GM19468 (cell line): ENCODE measurements at regions not wholly inside any gene's neighbourhood (a gene's known extent, or its start where the extent isn't known, plus 50 kb on each side); places are given as distances from the start of the nearest gene placed in this dataset.
"Not testable (repeated sequence)": the region's sequence is repeated elsewhere in the genome, so short reads cannot be mapped to it uniquely, and the experiment has no call there.

ENCODE experiments used
- ATAC-seq: cut with Tn5 transposase; IDR thresholded peaks from one replicate; pipeline ENCODE4 v1.9.1; 2021; ENCODE audit warnings: mild to moderate bottlenecking, moderate library complexity, moderate number of reproducible peaks; ENCODE audit not compliant: unreplicated experiment; ENCODE audit errors: extremely low read depth

DNA sequence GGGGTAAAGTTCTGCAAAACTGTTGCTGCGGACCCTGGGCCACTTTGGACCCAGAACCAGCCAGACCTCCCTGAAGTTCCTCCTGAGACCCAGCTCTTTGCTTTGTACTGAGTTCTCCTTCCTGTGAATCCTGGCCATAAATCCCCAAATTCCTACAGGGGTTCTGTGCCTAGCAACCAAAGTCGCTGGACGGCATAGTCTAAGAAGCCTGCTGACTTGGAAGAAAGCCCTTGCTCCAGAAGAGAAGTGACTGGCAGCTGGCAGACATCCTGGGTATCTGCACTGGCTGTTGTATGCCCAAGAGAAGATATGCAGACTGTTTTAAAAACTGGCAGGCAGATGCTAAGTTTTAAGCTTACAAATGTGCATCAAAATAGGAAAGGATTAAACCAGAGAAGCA lies 99.9 kb upstream of the SLC24A4 start:
- no peak for ATAC-seq

DNA sequence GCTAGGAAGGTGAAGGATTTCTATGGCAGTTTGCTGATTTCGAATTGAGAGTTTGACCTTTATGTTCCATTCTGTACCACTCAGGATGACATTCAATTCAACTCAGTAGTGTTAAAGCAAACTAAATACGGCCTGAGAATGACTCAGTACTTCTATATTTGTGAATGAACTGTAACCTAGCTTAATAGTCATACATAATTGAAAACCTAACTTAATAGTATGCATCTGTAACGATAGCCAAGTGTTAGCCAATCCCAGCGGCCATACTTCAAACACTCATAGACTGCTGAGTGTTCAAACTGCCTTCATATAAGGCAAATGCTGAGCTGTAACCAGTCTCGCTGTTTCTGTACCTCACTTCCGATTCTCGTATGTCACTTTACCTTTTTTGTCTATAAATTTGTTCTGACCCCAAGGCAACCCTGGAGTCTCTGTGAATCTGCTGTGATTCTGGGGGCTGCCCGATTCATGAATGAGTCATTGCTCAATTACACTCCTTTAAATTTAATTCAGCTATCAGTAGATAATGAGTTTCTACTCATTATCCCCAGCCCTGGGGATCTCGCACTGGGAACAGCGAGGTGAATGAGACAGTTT lies 98.5 kb upstream of the SLC24A4 start:
- no peak for ATAC-seq

DNA sequence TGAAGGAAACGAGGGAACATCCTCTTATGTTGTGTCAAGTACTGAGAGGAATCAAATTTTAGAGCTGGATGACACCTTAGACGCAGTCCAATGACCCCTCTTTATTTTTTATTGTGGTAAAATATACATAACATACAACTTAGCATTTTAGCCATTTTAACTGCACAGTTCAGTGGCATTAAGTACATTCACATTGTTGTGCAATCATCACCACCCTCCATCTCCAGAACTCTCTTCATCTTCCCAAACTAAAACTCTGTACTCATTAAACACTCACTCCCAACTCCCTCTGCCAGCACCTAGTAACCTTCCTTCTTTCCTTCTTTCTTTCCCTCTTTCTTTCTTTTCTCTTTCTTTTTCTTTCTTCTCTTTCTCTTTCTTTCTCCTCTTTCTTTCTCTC lies 97.2 kb upstream of the SLC24A4 start:
- no peak for ATAC-seq

DNA sequence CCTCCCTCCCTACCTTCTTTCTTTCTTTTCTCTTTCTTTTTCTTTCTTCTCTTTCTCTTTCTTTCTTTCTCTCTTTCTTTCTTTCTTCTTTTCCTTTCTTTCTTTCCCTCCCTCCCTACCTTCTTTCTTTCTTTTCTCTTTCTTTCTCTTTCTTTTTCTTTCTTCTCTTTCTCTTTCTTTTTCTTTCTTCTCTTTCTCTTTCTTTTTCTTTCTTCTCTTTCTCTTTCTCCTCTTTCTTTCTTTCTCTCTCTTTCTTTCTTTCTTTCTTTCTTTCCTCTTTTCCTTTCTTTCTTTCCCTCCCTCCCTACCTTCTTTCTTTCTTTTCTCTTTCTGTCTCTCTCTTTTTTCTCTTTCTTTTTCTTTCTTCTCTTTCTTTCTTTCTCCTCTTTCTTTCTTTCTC lies 96.8 kb upstream of the SLC24A4 start:
- ATAC-seq: not testable (repeated sequence)

DNA sequence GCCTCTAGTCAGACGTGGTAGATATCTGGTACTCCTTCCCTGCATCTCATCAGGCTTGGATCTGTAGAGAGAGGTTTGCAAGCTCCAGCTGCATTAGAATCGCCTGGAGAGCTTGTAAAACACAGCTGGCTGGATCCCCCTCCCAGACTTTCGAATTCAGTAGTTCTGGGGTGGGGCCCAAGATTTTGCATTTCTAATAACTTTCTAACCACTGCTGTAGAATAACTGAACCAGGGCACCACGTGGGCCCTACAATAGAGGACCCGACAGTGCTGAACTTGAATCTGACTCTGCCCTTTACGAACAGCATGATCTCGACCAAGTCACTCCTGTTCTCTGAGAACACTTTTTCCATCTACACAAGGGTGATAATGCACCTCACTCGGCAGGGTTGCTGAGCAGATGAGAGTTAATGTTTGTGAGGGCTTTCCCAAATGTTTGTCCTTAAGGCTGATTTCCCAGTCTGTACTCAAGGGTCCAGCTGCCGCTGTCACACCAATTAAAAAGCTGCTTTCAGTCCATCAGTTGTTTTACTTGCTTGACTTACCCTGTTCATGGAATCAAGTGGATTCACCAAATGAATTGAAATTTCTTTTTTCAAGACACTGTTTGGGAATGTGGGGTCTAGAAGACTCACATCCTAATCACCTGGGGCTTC lies 86.6 kb upstream of the SLC24A4 start:
- no peak for ATAC-seq

DNA sequence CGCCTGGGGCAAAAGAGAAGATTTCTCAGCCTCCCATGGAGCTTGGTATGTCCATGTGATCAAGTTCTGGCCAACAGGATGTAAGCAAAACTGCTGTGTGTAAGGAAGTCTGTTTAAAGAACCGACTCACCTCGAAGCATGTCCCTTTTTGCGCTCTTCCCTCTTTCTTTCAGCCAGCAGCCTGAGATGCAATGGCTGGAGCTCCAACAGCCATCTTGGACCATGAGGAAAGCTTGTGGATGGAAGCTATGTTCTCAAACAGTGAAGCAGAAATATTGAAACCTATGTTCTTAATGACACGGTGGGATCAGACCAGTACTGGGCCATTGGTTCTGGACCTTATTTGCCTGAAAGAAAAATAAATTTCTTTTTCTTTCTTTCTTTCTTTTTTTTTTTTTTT lies 82.3 kb upstream of the SLC24A4 start:
- ATAC-seq: no peak

DNA sequence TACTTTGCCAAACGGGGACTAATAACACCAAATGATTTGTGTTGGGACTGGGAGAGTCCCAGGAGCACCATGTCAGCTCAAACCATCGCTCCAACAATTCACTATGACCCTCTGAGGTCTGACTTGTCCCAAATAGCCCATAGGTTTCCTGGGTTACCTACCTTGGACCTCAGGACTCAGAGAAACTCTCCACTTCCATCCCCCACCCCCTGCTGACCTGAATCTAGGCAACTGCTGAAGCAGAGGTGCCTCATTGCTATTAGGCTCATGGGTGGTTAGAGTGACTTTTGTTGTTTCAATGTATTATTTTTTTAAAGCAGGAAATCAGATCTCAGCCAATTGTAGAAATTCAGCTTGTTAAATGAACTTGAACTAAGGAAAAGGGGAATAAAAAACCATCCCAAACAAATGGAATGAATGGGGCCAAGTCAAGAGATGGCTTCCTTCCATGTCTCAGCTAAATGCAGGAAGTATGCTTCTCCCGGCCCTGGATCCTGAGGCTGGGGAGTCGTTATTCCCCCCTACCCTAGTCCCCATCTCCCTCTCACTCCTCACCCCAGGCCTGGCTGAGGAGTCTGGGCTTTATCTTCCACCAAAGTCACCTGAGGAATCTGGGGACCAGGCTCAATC lies 80.9 kb upstream of the SLC24A4 start:
- ATAC-seq: no peak

DNA sequence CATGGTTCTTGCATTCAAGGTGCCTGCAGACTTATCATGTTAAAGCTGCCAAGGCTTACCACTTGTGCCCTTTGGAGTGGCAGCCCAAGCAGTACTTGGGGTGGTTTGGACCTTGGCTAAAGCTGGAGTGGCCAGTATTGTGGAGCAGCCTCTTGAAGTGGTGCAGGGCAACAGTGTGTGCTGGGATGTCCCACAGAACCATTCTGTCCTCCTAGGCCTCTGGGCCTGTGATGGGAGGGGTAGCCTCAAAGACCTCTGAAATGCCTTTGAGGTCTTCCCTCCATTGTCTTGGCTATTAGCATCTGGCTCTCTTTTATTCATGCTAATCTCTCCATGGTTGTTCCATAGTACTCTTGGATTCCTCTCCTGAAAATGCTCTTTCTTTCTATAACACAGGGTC lies 78.2 kb upstream of the SLC24A4 start:
- ATAC-seq: no peak

DNA sequence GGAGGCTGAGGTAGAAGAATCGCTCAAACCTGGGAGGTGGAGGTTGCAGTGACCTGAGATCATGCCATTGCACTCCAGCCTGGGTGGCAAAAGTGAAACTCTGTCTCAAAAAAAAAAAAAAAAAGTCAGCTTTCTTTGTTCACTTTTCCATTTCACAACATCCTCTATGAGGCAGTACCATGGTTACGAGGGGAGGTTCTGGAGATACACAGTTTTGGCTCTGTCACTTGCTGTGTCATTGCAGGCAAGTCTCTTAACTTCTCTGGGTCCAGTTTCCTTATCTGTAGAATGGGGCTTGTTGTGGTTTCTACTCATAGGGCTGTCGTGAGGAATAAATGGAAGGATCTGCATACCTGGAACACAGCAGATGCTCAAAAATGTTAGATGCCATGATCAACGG lies 75.6 kb upstream of the SLC24A4 start:
- no peak for ATAC-seq

DNA sequence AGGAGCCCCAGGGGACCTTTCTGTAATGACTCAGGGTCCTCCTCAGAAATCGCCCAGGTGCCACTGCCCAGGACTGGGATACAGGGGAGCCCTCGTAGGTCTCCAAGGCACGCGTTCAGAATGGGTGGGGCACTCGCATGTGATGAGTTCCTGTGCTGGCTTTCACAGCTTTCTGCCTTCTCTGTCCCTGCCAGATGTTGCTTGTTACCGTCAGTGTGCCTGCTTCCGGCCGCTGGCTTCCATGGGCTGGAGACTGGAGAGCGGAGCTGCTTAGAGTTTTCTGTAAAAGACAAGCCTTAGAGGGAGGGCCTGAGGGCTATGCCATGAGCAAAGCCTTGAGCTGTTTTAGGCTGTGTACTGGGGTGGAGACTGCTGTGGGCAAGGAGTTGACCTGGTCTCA lies 75.0 kb upstream of the SLC24A4 start:
- ATAC-seq: no peak

DNA sequence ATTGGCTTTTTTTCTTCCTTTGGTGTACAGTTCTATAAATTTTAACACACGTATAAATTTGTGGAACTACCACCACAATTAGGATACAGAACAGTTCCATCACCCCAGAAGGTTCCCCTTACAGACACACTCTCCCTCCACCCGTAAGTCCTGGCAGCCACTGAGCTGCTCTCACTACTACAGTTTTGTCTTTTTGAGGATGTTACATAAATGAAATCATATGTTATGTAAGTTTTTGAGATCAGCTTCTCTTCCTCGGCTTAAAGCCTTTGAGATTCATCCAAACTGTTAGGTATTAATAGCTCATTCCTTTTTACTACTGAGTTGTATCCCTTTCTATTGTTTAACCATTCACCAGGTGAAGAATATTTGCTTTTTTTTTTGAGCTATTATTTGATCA lies 74.3 kb upstream of the SLC24A4 start:
- no peak for ATAC-seq

DNA sequence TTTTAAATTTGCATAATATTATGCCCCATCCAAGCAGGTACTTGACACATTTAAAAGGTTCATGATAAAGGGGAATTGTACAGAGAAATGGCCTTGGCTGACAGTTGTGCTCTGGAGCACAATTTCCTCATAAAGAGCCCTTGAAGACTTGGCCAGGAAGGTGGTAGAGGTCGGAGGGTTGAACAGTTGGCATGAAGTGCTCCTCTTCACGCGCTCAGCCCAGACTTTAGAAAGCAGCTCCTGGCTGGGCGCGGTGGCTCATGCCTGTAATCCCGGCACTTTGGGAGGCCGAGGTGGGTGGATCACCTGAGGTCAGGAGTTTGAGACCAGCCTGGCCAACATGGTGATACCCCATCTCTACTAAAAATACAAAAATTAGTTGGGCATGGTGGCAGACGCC lies 72.6 kb upstream of the SLC24A4 start:
- ATAC-seq: not testable (repeated sequence)

DNA sequence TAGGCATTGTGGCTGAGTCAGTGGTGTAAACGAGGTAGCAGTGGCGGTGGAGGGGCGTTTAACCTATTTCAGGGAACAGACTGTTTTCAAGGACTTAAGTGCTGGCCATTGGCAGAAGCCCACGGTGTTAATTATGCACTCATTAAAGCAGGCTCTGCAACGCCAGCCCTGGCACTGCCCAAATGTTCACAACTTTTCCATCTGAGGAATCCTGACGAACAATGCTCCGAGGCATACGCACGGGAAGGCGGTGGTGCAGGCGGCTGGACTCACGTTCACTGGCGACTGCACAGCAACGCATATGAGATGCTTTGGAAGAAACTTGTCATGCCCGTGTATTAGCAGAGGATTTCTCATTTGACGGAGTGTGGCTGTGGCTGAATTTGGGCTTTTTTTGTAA lies 70.6 kb upstream of the SLC24A4 start:
- no peak for ATAC-seq

DNA sequence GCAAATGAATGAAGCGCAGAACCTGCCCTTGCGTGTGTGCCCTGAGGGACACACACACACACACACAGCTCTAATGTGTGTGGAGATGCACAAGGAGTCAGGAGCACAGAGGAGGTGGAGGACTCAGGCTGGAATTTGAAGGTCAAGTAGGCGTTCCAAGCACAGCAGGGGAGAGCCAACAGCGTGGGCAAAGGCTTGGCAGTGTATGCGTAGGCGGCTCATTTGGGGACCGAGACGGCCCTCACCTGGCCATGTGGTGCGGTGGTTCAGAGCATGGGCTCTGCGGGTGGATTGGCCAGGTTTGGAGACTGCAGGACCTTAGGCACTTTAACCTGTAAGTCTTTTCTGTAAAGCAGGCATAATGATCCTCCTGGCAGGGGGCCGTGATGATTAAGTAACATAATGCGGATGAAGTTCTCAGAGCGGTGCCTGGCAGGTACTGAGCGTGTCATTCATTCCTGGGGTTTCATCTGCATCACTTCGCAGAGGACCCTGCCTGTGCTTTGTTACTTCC lies 69.5 kb upstream of the SLC24A4 start:
- ATAC-seq: no peak

DNA sequence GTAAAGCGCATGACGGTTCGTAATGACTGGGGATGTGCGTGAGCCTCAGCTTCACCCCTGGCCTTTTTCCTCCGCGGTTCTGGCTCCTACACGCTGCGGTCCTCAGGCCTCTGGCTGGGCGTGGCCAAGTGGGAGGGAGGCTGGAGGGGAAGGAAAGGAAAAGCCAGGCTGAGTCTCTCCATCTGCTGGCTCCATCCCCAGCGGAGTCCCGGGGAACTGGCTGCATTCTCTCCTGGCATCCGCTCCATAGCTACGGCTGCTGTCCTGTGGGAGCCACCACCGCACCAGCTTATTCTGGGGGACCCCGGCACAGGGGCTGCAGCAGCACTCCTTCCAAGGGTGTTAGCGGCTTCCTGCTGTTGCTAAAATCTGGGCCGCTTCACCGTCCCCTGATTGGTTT lies 68.2 kb upstream of the SLC24A4 start:
- ATAC-seq: no peak

DNA sequence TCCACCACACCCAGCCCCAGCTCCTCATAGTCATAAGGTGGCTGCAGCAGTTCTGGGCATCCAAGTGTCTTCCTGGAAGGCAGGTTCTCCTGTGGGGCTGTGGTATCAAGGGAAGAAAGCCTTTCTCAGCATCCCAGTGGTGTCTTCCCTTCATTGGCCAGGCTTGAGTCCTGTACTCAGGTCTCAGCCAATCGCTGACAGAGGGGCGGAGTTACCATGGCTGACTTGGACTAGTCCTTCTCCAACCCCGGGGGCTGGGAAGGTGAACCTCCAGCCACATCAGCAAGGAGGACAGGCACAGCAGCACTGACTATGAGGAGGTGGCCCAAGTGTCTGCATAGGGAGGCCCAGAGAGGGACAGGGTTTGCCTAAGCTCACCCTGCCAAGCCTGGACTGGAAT lies 64.0 kb upstream of the SLC24A4 start:
- no peak for ATAC-seq

DNA sequence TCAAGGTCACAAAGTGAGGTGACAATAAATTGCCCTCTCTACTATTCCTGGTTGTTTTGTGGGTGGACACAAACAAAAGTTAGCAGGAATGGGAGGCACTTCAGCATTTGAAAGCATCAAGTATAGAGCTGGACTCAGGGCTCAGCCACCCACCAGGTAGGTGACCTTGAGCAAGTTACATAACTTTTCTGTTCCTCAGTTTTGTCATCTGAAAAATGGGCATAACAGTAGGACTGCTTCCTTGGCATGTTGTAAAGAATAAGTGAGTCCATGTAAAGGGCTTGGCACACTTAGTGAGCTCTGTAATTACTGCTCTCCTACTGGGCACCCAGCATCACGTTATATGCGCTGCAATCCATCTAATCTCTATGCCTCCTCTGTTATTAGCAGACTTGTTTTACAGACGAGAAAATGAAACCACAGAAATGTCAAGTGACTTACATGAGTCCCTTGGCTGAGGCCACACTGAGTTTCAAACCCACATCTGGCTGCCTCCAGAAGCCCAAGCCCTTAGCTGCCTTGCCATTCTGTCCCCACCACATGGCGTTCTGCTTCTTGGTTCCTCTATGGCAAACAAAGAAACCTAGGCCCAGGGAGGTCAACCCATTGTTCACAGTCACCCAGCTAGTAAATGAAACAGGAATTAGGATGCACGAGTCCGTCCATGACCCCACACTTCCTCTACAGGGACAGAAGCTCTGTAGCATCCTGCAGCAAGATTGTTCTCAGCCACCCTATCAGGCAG lies 63.2 kb upstream of the SLC24A4 start:
- peak; percentile 34 for ATAC-seq

DNA sequence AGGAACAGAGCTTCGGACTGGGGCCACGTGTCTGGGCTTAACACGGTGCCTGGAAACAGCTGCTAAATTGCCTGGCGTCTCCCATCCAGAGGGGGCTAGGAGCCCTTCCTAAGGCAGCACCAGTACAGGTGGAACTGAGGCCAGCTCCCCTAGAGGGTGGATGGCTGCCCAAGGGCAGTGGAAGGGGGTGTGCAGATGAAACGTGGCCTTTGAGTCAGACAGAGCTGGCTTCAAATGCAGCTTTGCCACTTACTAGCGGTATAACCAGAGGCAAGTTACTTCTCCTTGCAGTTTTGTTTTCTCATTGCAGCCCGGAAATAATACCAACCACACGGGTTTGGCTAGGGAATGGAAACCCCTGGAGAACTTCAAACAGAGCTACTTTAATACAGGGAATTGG lies 59.3 kb upstream of the SLC24A4 start:
- ATAC-seq: no peak

DNA sequence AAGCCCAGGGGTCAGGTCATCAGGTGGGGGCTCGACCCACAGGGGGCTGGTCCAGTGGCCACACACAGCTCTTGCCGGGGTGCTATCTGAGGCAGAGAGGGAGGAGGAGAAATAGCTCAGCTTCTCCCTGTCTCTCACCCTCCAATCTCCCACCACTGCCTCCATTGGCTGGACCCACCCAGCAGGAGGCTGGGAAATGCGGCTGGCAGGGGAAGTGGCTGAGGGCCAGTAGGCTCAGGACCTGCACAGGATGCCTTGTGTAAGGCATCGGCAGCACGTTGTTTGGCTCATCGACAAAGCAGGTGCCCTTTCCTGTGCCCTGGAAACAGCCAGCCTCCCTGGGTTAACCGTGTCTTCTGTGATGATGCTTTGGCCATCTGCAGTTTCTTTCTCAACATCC lies 58.8 kb upstream of the SLC24A4 start:
- ATAC-seq: no peak

DNA sequence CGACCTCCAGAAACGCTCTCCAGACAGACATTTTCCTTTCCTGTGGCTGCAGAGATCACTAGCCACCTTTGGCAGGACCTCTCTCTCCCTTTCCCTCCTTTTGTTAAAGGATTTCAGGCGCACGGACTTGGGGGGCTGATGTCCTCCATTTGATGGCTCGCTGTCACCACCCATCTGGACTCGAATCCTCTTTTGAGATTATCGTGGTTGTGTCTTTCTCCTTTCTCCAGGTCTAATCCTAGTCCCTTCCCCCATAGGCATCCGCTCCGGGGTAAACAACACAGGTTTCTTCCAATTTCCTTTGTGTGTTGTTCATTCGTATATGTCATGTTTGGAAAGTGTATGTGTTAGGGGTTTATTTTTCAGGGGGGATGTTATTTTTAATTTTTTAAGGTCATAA lies 56.7 kb upstream of the SLC24A4 start:
- ATAC-seq: no peak
